ENCODE measurements at regions not wholly inside any gene's neighbourhood (a gene's known extent, or its start where the extent isn't known, plus 50 kb on each side); places are given as distances from the start of the nearest gene placed in this dataset.

GRCh38 chr13:62643799-62644524, 1228.3 kb upstream of the PCDH20 start:
- DNase-seq: no peak

GRCh38 chr13:62643007-62643483, 1227.4 kb upstream of the PCDH20 start:
- DNase-seq: peak in 1 of 5 donors; percentile 23

- no peak for DNase-seq
Observed at GRCh38 chr13:62635161-62635560, 1219.5 kb upstream of the PCDH20 start.

- no peak for DNase-seq
Observed at GRCh38 chr13:62633448-62633847, 1217.8 kb upstream of the PCDH20 start.

- no peak for DNase-seq
Observed at GRCh38 chr13:62631619-62632018, 1216.0 kb upstream of the PCDH20 start.

GRCh38 chr13:62631124-62631523, 1215.5 kb upstream of the PCDH20 start:
- no peak for DNase-seq

- no peak for DNase-seq
Observed at GRCh38 chr13:62629618-62630017, 1214.0 kb upstream of the PCDH20 start.

GRCh38 chr13:62627226-62627625, 1211.6 kb upstream of the PCDH20 start:
- no peak for DNase-seq

GRCh38 chr13:62626771-62627170, 1211.1 kb upstream of the PCDH20 start:
- no peak for DNase-seq

- no peak for DNase-seq
Observed at GRCh38 chr13:62625214-62625881, 1209.7 kb upstream of the PCDH20 start.

- no peak for DNase-seq
Observed at GRCh38 chr13:62613819-62614218, 1198.2 kb upstream of the PCDH20 start.

- no peak for DNase-seq
Observed at GRCh38 chr13:62611343-62611742, 1195.7 kb upstream of the PCDH20 start.

GRCh38 chr13:62598708-62599107, 1183.1 kb upstream of the PCDH20 start:
- DNase-seq: no peak

- no peak for DNase-seq
Observed at GRCh38 chr13:62595976-62596375, 1180.3 kb upstream of the PCDH20 start.

GRCh38 chr13:62593804-62594203, 1178.2 kb upstream of the PCDH20 start:
- DNase-seq: no peak

GRCh38 chr13:62583466-62583865, 1167.8 kb upstream of the PCDH20 start:
- no peak for DNase-seq

- no peak for DNase-seq
Observed at GRCh38 chr13:62578402-62578801, 1162.8 kb upstream of the PCDH20 start.

- DNase-seq: no peak
Observed at GRCh38 chr13:62564770-62565169, 1149.1 kb upstream of the PCDH20 start.

GRCh38 chr13:62563251-62563650, 1147.6 kb upstream of the PCDH20 start:
- no peak for DNase-seq

- no peak for DNase-seq
Observed at GRCh38 chr13:62556978-62557377, 1141.3 kb upstream of the PCDH20 start.

- no peak for DNase-seq
Observed at GRCh38 chr13:62551588-62551987, 1135.9 kb upstream of the PCDH20 start.

GRCh38 chr13:62544928-62545327, 1129.3 kb upstream of the PCDH20 start:
- no peak for DNase-seq

- DNase-seq: no peak
Observed at GRCh38 chr13:62537593-62537992, 1121.9 kb upstream of the PCDH20 start.

- DNase-seq: no peak
Observed at GRCh38 chr13:62525652-62526051, 1110.0 kb upstream of the PCDH20 start.

All from T-helper 1 cell (primary cell).